GM12891 (cell line): ENCODE measurements at regions not wholly inside any gene's neighbourhood (a gene's known extent, or its start where the extent isn't known, plus 50 kb on each side); places are given as distances from the start of the nearest gene placed in this dataset.

Source experiments
- POLR2A ChIP-seq: IDR thresholded peaks from 2 replicates; pipeline ENCODE4 v1.6.1; 2011; ENCODE audit warnings: low read depth, low read length, control low read depth
- SPI1 ChIP-seq: IDR thresholded peaks from 2 replicates; pipeline ENCODE4 v1.6.1; 2011; ENCODE audit warnings: low read depth, low read length, control low read depth
- TAF1 ChIP-seq: IDR thresholded peaks from 2 replicates; pipeline ENCODE4 v1.6.1; 2011; ENCODE audit warnings: low read depth, low read length, control low read depth

DNA sequence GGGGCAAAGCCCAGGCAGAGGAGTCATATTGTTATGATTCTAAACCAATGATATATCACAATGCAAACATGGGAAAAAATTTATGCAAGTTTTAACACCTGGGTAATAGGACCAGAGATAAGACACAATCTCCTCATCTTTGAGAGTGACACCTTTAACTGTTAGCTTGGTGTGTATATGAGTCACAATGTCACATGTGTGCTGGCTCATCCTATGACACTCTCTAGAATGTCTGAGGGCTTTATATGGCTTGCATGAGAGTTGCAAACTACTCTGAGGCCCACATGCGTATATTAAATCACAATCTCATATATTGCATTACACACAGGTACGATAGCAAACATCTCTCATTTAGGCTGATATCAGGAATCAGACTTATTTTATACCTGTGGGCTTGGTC lies 1055.4 kb upstream of the AMELY start:
- TF ChIP-seq TAF1 (no peak), POLR2A (no peak), SPI1 (no peak)
